ENCODE measurements at regions not wholly inside any gene's neighbourhood (a gene's known extent, or its start where the extent isn't known, plus 50 kb on each side); places are given as distances from the start of the nearest gene placed in this dataset.

DNA sequence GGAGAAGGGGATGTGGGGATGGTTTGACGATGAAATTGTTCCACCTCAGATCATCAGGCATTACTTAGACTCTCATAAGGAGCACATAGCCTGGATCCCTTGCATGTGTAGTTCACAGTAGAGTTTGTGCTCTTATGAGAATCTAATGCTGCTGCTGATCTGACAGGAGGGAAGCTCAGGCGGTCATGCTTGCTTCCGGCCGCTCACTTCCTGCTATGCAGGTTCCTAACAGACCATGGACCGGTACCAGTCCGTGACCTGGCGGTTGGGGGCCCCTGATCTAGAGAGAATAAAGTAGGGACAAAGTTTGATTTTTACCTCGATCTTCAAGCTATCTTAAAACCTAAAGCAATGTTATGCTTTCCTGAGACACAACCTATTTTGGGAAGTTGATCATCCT lies 373.8 kb upstream of the ARGLU1 start:
- Histone ChIP-seq H3K27ac (ENCODE audit: extremely low read depth, low read depth, low read length) (no peak overlapping the region), H3K36me3 (ENCODE audit: control insufficient read depth in 2 of 2, insufficient read depth in 1 of 2, low read length in 2 of 2) (no peaks in the 10 kb centered on the region), H3K4me1 (ENCODE audit: control insufficient read depth, insufficient read depth, low read length) (no peaks in the 10 kb centered on the region), H3K9me3 (ENCODE audit: control insufficient read depth, insufficient read depth, low read depth, low read length) (no peaks in the 10 kb centered on the region), H3K4me3 (ENCODE audit: low read depth, low read length) (no peak overlapping the region)
- no peak for TF ChIP-seq ZFP69B (tag by site-specific recombination; IDR thresholded peaks at IDR 0.05)
- TF ChIP-seq ELK4 (IDR thresholded peaks at IDR 0.05; ENCODE audit: borderline replicate concordance, low read depth, low read length), result no peak
- no peak for TF ChIP-seq ZNF23 (tag by site-specific recombination; IDR thresholded peaks at IDR 0.05; ENCODE audit: borderline replicate concordance)
- TF ChIP-seq ZNF521 (tag by site-specific recombination; IDR thresholded peaks at IDR 0.05), result no peak
- ChIA-PET POLR2A (no interaction called here), CTCF (no interaction called here)

GRCh38 chr13:106927421-106927820 lies 359.5 kb upstream of the ARGLU1 start:
- Histone ChIP-seq H3K4me1 (ENCODE audit: control insufficient read depth, insufficient read depth, low read length) (no peaks in the 10 kb centered on the region), H3K36me3 (ENCODE audit: control insufficient read depth in 2 of 2, insufficient read depth in 1 of 2, low read length in 2 of 2) (no peaks in the 10 kb centered on the region), H3K9me3 (ENCODE audit: control insufficient read depth, insufficient read depth, low read depth, low read length) (no peaks in the 10 kb centered on the region), H3K27ac (ENCODE audit: extremely low read depth, low read depth, low read length) (no peak overlapping the region), H3K4me3 (ENCODE audit: low read depth, low read length) (no peak overlapping the region)
- no peak for TF ChIP-seq ZNF626 (tag by site-specific recombination; IDR thresholded peaks at IDR 0.05)
- no peak for TF ChIP-seq ZNF266 (tag by site-specific recombination; IDR thresholded peaks at IDR 0.05; ENCODE audit: low read depth)
- TF ChIP-seq ZNF561 (tag by site-specific recombination; IDR thresholded peaks at IDR 0.05; ENCODE audit: borderline replicate concordance), result no peak
- no peak for TF ChIP-seq ZNF510 (tag by site-specific recombination; IDR thresholded peaks at IDR 0.05; ENCODE audit: insufficient replicate concordance)
- no peak for TF ChIP-seq ZFP37 (tag by site-specific recombination; IDR thresholded peaks at IDR 0.05)
- TF ChIP-seq ZNF416 (tag by site-specific recombination; IDR thresholded peaks at IDR 0.05), result no peak
- no peak for TF ChIP-seq TCF7L2 (IDR thresholded peaks at IDR 0.05; ENCODE audit: borderline replicate concordance, low read depth, low read length)
- no peak for TF ChIP-seq ZNF544 (tag by site-specific recombination; IDR thresholded peaks at IDR 0.05)
- ChIA-PET POLR2A (no interaction called here), CTCF (interaction anchor here (0.6 kb wide), 2 partner anchors 197 to 391 kb away, joined by 3 read pairs; no protein-coding TSS in a partner anchor)

DNA sequence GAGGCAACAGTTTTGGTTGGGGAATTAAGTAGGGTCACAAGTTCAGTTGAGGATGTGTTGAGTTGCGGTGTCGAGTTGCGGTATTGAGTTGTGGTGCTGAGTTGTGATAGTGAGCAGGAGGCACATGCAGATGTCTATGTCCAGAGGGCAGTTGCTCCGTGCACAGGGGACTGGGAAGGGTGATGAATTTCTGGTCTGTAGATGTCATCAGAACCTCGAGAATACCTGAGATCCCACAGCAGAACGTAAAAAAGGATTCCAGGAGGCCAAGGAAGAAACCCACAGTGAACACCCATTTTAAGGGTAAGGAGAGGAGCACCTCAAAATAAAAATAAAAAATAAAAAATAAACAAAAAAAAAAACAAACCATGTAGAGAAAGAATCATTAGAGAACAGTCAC lies 354.4 kb upstream of the ARGLU1 start:
- POLR2A ChIA-PET, result no interaction called here
- Histone ChIP-seq H3K9me3 (ENCODE audit: control insufficient read depth, insufficient read depth, low read depth, low read length) (no peaks in the 10 kb centered on the region), H3K4me1 (ENCODE audit: control insufficient read depth, insufficient read depth, low read length) (no peaks in the 10 kb centered on the region), H3K27ac (ENCODE audit: extremely low read depth, low read depth, low read length) (no peak overlapping the region), H3K36me3 (ENCODE audit: control insufficient read depth in 2 of 2, insufficient read depth in 1 of 2, low read length in 2 of 2) (no peaks in the 10 kb centered on the region), H3K4me3 (ENCODE audit: low read depth, low read length) (no peak overlapping the region)
- CTCF ChIA-PET, result interaction anchor here (0.6 kb wide), 1 partner anchor 943 kb away, joined by 3 read pairs; no protein-coding TSS in a partner anchor
- TF ChIP-seq KLF10 (tag by site-specific recombination; IDR thresholded peaks at IDR 0.05) (no peak), ZBTB8A (tag by site-specific recombination; IDR thresholded peaks at IDR 0.05) (no peak), ZNF510 (tag by site-specific recombination; IDR thresholded peaks at IDR 0.05; ENCODE audit: insufficient replicate concordance) (no peak), ZNF768 (tag by site-specific recombination; IDR thresholded peaks at IDR 0.05) (no peak), ZNF433 (tag by site-specific recombination; IDR thresholded peaks at IDR 0.05; ENCODE audit: low read depth) (no peak), ZNF518A (tag by site-specific recombination; conservative IDR thresholded peaks at IDR 0.05; ENCODE audit: low read depth) (no peak), ZSCAN16 (tag by site-specific recombination; IDR thresholded peaks at IDR 0.05) (no peak), ZNF19 (tag by site-specific recombination; IDR thresholded peaks at IDR 0.05; ENCODE audit: low read depth) (no peak), GLI2 (tag by site-specific recombination; IDR thresholded peaks at IDR 0.05; ENCODE audit: borderline replicate concordance, low read depth) (no peak), ZNF335 (tag by site-specific recombination; conservative IDR thresholded peaks at IDR 0.05) (no peak), ZSCAN30 (tag by site-specific recombination; IDR thresholded peaks at IDR 0.05) (no peak)
- TF ChIP-seq, protein P1, sequence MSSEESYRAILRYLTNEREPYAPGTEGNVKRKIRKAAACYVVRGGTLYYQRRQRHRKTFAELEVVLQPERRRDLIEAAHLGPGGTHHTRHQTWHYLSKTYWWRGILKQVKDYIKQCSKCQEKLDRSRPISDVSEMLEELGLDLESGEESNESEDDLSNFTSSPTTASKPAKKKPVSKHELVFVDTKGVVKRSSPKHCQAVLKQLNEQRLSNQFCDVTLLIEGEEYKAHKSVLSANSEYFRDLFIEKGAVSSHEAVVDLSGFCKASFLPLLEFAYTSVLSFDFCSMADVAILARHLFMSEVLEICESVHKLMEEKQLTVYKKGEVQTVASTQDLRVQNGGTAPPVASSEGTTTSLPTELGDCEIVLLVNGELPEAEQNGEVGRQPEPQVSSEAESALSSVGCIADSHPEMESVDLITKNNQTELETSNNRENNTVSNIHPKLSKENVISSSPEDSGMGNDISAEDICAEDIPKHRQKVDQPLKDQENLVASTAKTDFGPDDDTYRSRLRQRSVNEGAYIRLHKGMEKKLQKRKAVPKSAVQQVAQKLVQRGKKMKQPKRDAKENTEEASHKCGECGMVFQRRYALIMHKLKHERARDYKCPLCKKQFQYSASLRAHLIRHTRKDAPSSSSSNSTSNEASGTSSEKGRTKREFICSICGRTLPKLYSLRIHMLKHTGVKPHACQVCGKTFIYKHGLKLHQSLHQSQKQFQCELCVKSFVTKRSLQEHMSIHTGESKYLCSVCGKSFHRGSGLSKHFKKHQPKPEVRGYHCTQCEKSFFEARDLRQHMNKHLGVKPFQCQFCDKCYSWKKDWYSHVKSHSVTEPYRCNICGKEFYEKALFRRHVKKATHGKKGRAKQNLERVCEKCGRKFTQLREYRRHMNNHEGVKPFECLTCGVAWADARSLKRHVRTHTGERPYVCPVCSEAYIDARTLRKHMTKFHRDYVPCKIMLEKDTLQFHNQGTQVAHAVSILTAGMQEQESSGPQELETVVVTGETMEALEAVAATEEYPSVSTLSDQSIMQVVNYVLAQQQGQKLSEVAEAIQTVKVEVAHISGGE (tag by site-specific recombination; conservative IDR thresholded peaks at IDR 0.05; ENCODE audit: low read depth), result no peak
